PC-3 (cell line): ENCODE measurements at regions not wholly inside any gene's neighbourhood (a gene's known extent, or its start where the extent isn't known, plus 50 kb on each side); places are given as distances from the start of the nearest gene placed in this dataset.

Source experiments
- EZH2phosphoT487 ChIP-seq: fragments of 300-600 bp; sonication (generic); IDR thresholded peaks from 2 replicates; pipeline ENCODE4 v1.6.1; 2018; ENCODE audit warnings: mild to moderate bottlenecking, antibody characterized with exemption, low read length, borderline replicate concordance
- TF ChIP-seq, protein P1 (sequence below): fragments of 300-600 bp; sonication (generic); conservative IDR thresholded peaks from 2 replicates; pipeline ENCODE4 v1.5.1; 2017; ENCODE audit warnings: antibody characterized with exemption, low read depth, mild to moderate bottlenecking, low read length

DNA sequence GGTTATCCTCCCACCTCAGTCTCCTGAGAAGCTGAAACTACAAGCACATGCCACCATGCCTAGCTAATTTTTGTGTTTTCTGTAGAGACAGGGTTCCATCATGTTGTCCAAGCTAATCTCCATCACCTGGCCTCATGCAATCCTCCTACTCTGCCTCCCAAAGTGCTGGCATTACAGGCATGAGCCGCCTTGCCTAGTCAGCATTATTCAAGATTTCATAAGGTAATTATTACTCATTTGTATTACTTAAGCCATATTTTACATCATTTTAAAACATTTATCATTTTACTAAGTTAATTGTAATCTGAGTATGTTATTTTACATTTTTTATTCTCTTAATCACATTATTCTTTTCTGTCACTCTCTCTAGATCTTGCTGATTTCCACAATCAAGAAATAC lies 1575.6 kb downstream of the NCAM2 start:
- TF ChIP-seq EZH2phosphoT487, result no peak
- TF ChIP-seq, protein P1, sequence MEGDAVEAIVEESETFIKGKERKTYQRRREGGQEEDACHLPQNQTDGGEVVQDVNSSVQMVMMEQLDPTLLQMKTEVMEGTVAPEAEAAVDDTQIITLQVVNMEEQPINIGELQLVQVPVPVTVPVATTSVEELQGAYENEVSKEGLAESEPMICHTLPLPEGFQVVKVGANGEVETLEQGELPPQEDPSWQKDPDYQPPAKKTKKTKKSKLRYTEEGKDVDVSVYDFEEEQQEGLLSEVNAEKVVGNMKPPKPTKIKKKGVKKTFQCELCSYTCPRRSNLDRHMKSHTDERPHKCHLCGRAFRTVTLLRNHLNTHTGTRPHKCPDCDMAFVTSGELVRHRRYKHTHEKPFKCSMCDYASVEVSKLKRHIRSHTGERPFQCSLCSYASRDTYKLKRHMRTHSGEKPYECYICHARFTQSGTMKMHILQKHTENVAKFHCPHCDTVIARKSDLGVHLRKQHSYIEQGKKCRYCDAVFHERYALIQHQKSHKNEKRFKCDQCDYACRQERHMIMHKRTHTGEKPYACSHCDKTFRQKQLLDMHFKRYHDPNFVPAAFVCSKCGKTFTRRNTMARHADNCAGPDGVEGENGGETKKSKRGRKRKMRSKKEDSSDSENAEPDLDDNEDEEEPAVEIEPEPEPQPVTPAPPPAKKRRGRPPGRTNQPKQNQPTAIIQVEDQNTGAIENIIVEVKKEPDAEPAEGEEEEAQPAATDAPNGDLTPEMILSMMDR, result no peak
